Keratinocyte (primary cell): ENCODE measurements at regions not wholly inside any gene's neighbourhood (a gene's known extent, or its start where the extent isn't known, plus 50 kb on each side); places are given as distances from the start of the nearest gene placed in this dataset.

Experiments used
- DNase-seq: peaks from one replicate; pipeline ENCODE4 v3.0.0-alpha.2; 2011; ENCODE audit warnings: low read depth, missing footprints, low spot score
- FAIRE-seq: peaks from 2 replicates; lab custom pipeline; 2011; peaks lifted over from hg19 to GRCh38; lab: Jason Lieb, UNC
- H2AFZ ChIP-seq: 2 replicates; pipeline ENCODE4 v1.6.0; 2012; ENCODE audit warnings: low read length, control low read depth, inconsistent platforms; ENCODE audit not compliant: control insufficient read depth
- H3K27ac ChIP-seq: 2 replicates; pipeline ENCODE4 v1.5.1; 2011; ENCODE audit warnings: low read length; ENCODE audit not compliant: control insufficient read depth, insufficient read depth
- H3K27me3 ChIP-seq: 3 replicates; pipeline ENCODE4 v1.6.0; 2011; ENCODE audit warnings: low read length; ENCODE audit not compliant: control insufficient read depth, insufficient read depth; ENCODE audit errors: extremely low read depth
- H3K36me3 ChIP-seq, 2 experiments: 2 replicates in 1 of 2; 3 replicates in 1 of 2; pipeline ENCODE4 v1.5.1; 2011; ENCODE audit warnings: low read length in 2 of 2, mild to moderate bottlenecking in 1 of 2; ENCODE audit not compliant: control insufficient read depth in 2 of 2, insufficient read depth in 2 of 2; ENCODE audit errors: extremely low read depth in 1 of 2
- H3K4me1 ChIP-seq: 3 replicates; pipeline ENCODE4 v1.5.1; 2011; ENCODE audit warnings: low read length; ENCODE audit not compliant: control insufficient read depth, insufficient read depth; ENCODE audit errors: extremely low read depth
- H3K4me2 ChIP-seq: 3 replicates; pipeline ENCODE4 v1.6.0; 2011; ENCODE audit warnings: low read depth, low read length; ENCODE audit not compliant: control insufficient read depth, insufficient read depth; ENCODE audit errors: extremely low read depth
- H3K4me3 ChIP-seq, 3 experiments: fragments of 200-600 bp in 1 of 3; sonication (generic) in 1 of 3; 2 replicates in 2 of 3; 3 replicates in 1 of 3; pipeline ENCODE4 v1.5.1; 2011 to 2016; ENCODE audit warnings: low read length in 3 of 3, mild to moderate bottlenecking in 3 of 3, control low read depth in 2 of 3, inconsistent platforms in 1 of 3, low read depth in 1 of 3, mixed read lengths in 1 of 3, mixed run types in 1 of 3, moderate library complexity in 1 of 3; ENCODE audit not compliant: control insufficient read depth in 2 of 3, insufficient read depth in 2 of 3; ENCODE audit errors: extremely low read depth in 1 of 3
- H3K79me2 ChIP-seq: 2 replicates; pipeline ENCODE4 v1.6.0; 2012; ENCODE audit warnings: low read length; ENCODE audit not compliant: control insufficient read depth, insufficient read depth
- H3K9ac ChIP-seq: 3 replicates; pipeline ENCODE4 v1.6.0; 2011; ENCODE audit warnings: low read length; ENCODE audit not compliant: control insufficient read depth, insufficient read depth; ENCODE audit errors: extremely low read depth
- H3K9me1 ChIP-seq: 3 replicates; pipeline ENCODE4 v1.6.0; 2011; ENCODE audit warnings: low read length; ENCODE audit not compliant: control insufficient read depth, insufficient read depth; ENCODE audit errors: extremely low read depth
- H3K9me3 ChIP-seq: 2 replicates; pipeline ENCODE4 v1.5.1; 2012; ENCODE audit warnings: low read depth, low read length; ENCODE audit not compliant: control insufficient read depth
- H4K20me1 ChIP-seq: 3 replicates; pipeline ENCODE4 v1.6.0; 2011; ENCODE audit warnings: low read length; ENCODE audit not compliant: control insufficient read depth, insufficient read depth; ENCODE audit errors: extremely low read depth
- CTCF ChIP-seq, 3 experiments: IDR thresholded peaks in 1 of 3; conservative IDR thresholded peaks in 1 of 3; optimal IDR thresholded peaks in 1 of 3; 2 replicates in 2 of 3; 3 replicates in 1 of 3; pipeline versions ENCODE3 to v1.5.1; 2011; ENCODE audit warnings: low read length in 3 of 3, mild to moderate bottlenecking in 3 of 3, moderate library complexity in 2 of 3, control low read depth in 1 of 3, inconsistent platforms in 1 of 3; ENCODE audit not compliant: insufficient read depth in 2 of 3; ENCODE audit errors: extremely low read depth in 1 of 3
- EZH2 ChIP-seq: IDR thresholded peaks from one replicate; pipeline ENCODE4 v1.6.1; 2012; ENCODE audit warnings: inconsistent platforms, mild to moderate bottlenecking, low read length, moderate library complexity
- dilution Hi-C: fragments of 300-500 bp; cut with MboI; formaldehyde crosslinking; loops from one replicate; pipeline ENCODE4 v1.7.0; 2020; ENCODE audit warnings: low sequenced_read_pairs; ENCODE audit not compliant: extremely low pct_ligation_motif_present

DNA sequence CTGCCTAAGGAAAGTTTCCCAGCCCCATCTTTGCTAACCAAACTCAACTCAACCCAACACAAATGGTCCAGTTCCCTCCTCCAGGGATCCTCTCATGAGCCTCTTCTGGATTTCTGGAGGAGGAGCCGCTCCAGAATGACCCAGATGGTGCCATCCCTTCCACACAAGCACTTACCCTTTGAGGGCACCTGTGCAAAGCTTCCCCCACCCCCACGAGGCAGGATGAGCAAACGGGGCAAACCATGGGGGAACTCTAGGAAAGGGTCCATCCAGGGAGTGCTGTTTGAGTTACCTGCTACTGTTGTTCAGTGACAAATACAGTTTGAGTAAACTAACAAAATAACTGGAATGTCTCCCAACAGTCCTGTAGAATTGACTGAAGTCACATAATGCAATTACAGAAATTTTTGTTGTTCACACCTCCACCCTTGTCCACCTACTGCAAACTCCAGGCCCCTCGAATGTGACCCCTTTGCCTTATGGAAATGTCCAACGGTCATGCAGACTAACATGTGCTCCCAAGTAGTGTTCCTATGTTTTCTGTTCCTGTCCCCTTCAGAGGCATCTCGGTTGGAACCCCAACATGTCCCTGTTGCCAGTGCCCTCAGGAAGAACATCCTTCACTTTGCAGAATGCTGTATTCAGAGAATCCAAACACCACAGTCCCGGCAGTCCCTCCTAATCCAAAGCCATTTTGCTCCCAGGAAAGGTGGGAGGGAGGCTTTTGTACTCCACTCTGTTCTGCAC is 160.1 kb downstream of the RRAGC start:
- Histone ChIP-seq H3K4me3 (no peak overlapping the region), H3K4me2 (no peak overlapping the region), H3K9ac (no peak overlapping the region), H3K9me1 (no peaks in the 10 kb centered on the region), H4K20me1 (peaks cover under 1% of the 10 kb centered on the region), H3K36me3 (no peaks in the 10 kb centered on the region), H3K27me3 (no peaks in the 10 kb centered on the region), H3K4me1 (no peaks in the 10 kb centered on the region), H2AFZ (no peak overlapping the region), H3K9me3 (no peaks in the 10 kb centered on the region), H3K79me2 (no peaks in the 10 kb centered on the region), H3K27ac (no peak overlapping the region)
- FAIRE-seq = no peak
- DNase-seq = no peak
- dilution Hi-C loops = no loop called here
- TF ChIP-seq CTCF (optimal IDR thresholded peaks at IDR 0.05 in 1 of 3, IDR thresholded peaks at IDR 0.05 in 1 of 3, conservative IDR thresholded peaks at IDR 0.05 in 1 of 3; ENCODE audit: extremely low read depth in 1 of 3, insufficient read depth in 2 of 3, low read length in 3 of 3) (no peak), EZH2 (no peak)

DNA sequence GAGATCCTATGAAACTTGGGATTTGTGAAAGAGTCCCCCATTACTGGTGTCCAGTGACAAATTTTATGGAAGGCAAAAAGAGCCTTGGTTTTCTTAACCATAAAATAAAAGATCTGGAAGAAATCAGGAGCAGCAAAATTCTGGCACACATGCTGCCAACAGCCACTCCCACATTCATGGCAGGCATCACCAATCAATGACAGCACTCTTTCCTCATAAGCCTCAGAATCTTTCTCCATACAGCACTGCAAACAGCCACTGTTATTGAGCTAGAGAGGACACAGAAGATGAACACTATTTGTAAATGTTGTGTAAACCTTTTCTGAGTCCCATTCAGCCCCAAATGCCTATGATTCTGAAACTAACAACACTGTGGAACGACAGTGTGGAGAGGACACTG is 162.2 kb downstream of the RRAGC start:
- Histone ChIP-seq H2AFZ (no peak overlapping the region), H3K4me1 (no peaks in the 10 kb centered on the region), H3K9me3 (no peaks in the 10 kb centered on the region), H3K4me3 (no peak overlapping the region), H3K4me2 (no peak overlapping the region), H3K27me3 (no peaks in the 10 kb centered on the region), H3K79me2 (no peaks in the 10 kb centered on the region), H4K20me1 (peaks cover 2% of the 10 kb centered on the region), H3K9ac (no peak overlapping the region), H3K9me1 (no peaks in the 10 kb centered on the region), H3K36me3 (no peaks in the 10 kb centered on the region), H3K27ac (no peak overlapping the region)
- no peak for TF ChIP-seq EZH2
- TF ChIP-seq CTCF (optimal IDR thresholded peaks at IDR 0.05 in 1 of 3, IDR thresholded peaks at IDR 0.05 in 1 of 3, conservative IDR thresholded peaks at IDR 0.05 in 1 of 3; ENCODE audit: extremely low read depth in 1 of 3, insufficient read depth in 2 of 3, low read length in 3 of 3) = no peak
- dilution Hi-C loops = no loop called here
- DNase-seq = no peak
- no peak for FAIRE-seq
